GM12864 (cell line): ENCODE measurements at regions not wholly inside any gene's neighbourhood (a gene's known extent, or its start where the extent isn't known, plus 50 kb on each side); places are given as distances from the start of the nearest gene placed in this dataset.

Source experiments
- DNase-seq: peaks from one replicate; pipeline ENCODE4 v3.0.0-alpha.2; 2011; ENCODE audit warnings: low read depth
- H3K4me3 ChIP-seq: 2 replicates; pipeline ENCODE4 v1.5.1; 2011; ENCODE audit warnings: mild to moderate bottlenecking, low read depth, low read length, control low read depth
- CTCF ChIP-seq: IDR thresholded peaks from 2 replicates; pipeline ENCODE4 v1.5.1; 2011; ENCODE audit warnings: low read depth, mild to moderate bottlenecking, moderate library complexity, low read length, control low read depth, inconsistent platforms; ENCODE audit errors: missing control alignments

- no peak for DNase-seq
- no peak for TF ChIP-seq CTCF
- no peak overlapping the region for H3K4me3 ChIP-seq
These were observed 312.2 kb upstream of the ZNF717 start for GRCh38 chr3:76097589-76097969.

- DNase-seq = no peak
- no peak for TF ChIP-seq CTCF
- no peak overlapping the region for H3K4me3 ChIP-seq
These were observed 314.6 kb upstream of the ZNF717 start for GRCh38 chr3:76099956-76100355.

- DNase-seq = no peak
- no peak overlapping the region for H3K4me3 ChIP-seq
- peak; percentile 27 for TF ChIP-seq CTCF
These were observed 322.7 kb upstream of the ZNF717 start for GRCh38 chr3:76107935-76108570.

- TF ChIP-seq CTCF = no peak
- H3K4me3 ChIP-seq = no peak overlapping the region
- no peak for DNase-seq
These were observed 326.5 kb upstream of the ZNF717 start for GRCh38 chr3:76111808-76112207.

GRCh38 chr3:76122007-76122406 is 336.7 kb upstream of the ZNF717 start:
- no peak for TF ChIP-seq CTCF
- no peak for DNase-seq
- no peak overlapping the region for H3K4me3 ChIP-seq

GRCh38 chr3:76129441-76129840 is 344.1 kb upstream of the ZNF717 start:
- no peak overlapping the region for H3K4me3 ChIP-seq
- no peak for DNase-seq
- no peak for TF ChIP-seq CTCF

- no peak overlapping the region for H3K4me3 ChIP-seq
- no peak for TF ChIP-seq CTCF
- no peak for DNase-seq
These were observed 346.2 kb upstream of the ZNF717 start for GRCh38 chr3:76131396-76132153.
